ENCODE measurements at regions not wholly inside any gene's neighbourhood (a gene's known extent, or its start where the extent isn't known, plus 50 kb on each side); places are given as distances from the start of the nearest gene placed in this dataset.
A peak's percentile ranks its signal among the peaks of the same experiment; 100 is the strongest.

- no peaks in the 10 kb centered on the region for H3K27me3 Mint-ChIP-seq (ENCODE audit: low read depth)
These were observed 490.0 kb upstream of the TBL1XR1 start for GRCh38 chr3:177687291-177687690.

DNA sequence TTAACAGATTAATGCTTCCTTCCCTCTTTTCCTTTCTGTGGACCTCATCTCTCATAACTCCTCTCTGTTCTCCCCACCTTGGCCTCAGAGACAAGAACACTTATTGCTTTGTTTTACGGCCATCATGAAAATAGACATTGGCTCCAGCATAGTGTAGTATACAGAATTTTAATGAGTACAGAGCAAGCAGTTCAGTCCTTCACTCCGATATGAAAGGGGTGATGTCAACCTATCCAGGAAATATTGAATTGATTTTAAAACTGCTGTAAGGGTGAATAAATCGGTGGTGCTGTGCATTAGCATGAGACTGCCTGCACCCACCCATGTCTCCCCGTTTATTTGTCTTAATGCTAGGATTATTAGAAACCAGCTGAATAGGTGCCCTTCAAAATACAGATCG lies 490.9 kb upstream of the TBL1XR1 start:
- TF ChIP-seq, protein P1, sequence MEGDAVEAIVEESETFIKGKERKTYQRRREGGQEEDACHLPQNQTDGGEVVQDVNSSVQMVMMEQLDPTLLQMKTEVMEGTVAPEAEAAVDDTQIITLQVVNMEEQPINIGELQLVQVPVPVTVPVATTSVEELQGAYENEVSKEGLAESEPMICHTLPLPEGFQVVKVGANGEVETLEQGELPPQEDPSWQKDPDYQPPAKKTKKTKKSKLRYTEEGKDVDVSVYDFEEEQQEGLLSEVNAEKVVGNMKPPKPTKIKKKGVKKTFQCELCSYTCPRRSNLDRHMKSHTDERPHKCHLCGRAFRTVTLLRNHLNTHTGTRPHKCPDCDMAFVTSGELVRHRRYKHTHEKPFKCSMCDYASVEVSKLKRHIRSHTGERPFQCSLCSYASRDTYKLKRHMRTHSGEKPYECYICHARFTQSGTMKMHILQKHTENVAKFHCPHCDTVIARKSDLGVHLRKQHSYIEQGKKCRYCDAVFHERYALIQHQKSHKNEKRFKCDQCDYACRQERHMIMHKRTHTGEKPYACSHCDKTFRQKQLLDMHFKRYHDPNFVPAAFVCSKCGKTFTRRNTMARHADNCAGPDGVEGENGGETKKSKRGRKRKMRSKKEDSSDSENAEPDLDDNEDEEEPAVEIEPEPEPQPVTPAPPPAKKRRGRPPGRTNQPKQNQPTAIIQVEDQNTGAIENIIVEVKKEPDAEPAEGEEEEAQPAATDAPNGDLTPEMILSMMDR (IDR thresholded peaks at IDR 0.05; ENCODE audit: unreplicated experiment in 3 of 3), result no peak
- Mint-ChIP-seq H3K4me3 (no peak overlapping the region), H3K27ac (peak overlapping the region in 1 of 3 experiments; percentile 10), H3K4me1 (no peaks in the 10 kb centered on the region), H3K27me3 (ENCODE audit: low read depth) (no peaks in the 10 kb centered on the region), H3K36me3 (ENCODE audit: low read depth) (no peaks in the 10 kb centered on the region), H3K9me3 (no peaks in the 10 kb centered on the region)

More at GRCh38 chr3:177687291-177687690, 490.0 kb upstream of the TBL1XR1 start:
- no peaks in the 10 kb centered on the region for H3K9me3 Mint-ChIP-seq
- TF ChIP-seq, protein P1 (IDR thresholded peaks at IDR 0.05; ENCODE audit: unreplicated experiment in 3 of 3), result no peak
- peaks cover 7% of the 10 kb centered on the region for H3K4me1 Mint-ChIP-seq
- H3K36me3 Mint-ChIP-seq (ENCODE audit: low read depth), result peaks cover 5% of the 10 kb centered on the region
- no peak overlapping the region for H3K27ac Mint-ChIP-seq
- no peak overlapping the region for H3K4me3 Mint-ChIP-seq

GRCh38 chr3:177689077-177689476 lies 491.8 kb upstream of the TBL1XR1 start:
- Mint-ChIP-seq H3K4me1 (peaks cover 9% of the 10 kb centered on the region), H3K36me3 (ENCODE audit: low read depth) (no peaks in the 10 kb centered on the region), H3K27me3 (ENCODE audit: low read depth) (no peaks in the 10 kb centered on the region), H3K9me3 (no peaks in the 10 kb centered on the region), H3K4me3 (no peak overlapping the region), H3K27ac (no peak overlapping the region)
- TF ChIP-seq, protein P1 (IDR thresholded peaks at IDR 0.05; ENCODE audit: unreplicated experiment in 3 of 3), result no peak

DNA sequence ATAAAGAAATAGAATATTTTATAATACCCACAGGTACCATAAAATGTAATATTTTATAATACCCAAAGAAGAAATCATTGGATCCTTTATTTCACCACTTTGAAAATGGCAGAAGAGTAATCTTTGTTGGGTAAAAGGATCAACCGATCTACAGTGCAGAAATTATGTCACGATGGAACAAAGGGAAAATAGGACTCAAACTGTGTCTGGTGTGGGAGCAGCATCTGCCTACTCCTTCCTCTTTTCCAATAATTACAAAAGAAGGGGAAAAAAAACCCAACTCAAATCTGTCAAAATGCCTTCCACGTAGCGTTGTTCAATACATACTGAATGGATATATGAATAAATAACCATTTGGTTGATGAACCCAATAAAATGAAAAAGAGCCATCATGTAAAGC lies 492.6 kb upstream of the TBL1XR1 start:
- Mint-ChIP-seq H3K27me3 (ENCODE audit: low read depth) (no peaks in the 10 kb centered on the region), H3K4me1 (peaks cover 17% of the 10 kb centered on the region), H3K9me3 (no peaks in the 10 kb centered on the region), H3K27ac (no peak overlapping the region), H3K36me3 (ENCODE audit: low read depth) (no peaks in the 10 kb centered on the region), H3K4me3 (no peak overlapping the region)
- TF ChIP-seq, protein P1 (IDR thresholded peaks at IDR 0.05; ENCODE audit: unreplicated experiment in 3 of 3), result no peak

GRCh38 chr3:177690306-177690705 lies 493.0 kb upstream of the TBL1XR1 start:
- Mint-ChIP-seq H3K27ac (no peak overlapping the region), H3K9me3 (no peaks in the 10 kb centered on the region), H3K4me3 (no peak overlapping the region), H3K27me3 (ENCODE audit: low read depth) (no peaks in the 10 kb centered on the region), H3K4me1 (peaks cover 17% of the 10 kb centered on the region), H3K36me3 (ENCODE audit: low read depth) (no peaks in the 10 kb centered on the region)
- TF ChIP-seq, protein P1 (IDR thresholded peaks at IDR 0.05; ENCODE audit: unreplicated experiment in 3 of 3), result no peak

DNA sequence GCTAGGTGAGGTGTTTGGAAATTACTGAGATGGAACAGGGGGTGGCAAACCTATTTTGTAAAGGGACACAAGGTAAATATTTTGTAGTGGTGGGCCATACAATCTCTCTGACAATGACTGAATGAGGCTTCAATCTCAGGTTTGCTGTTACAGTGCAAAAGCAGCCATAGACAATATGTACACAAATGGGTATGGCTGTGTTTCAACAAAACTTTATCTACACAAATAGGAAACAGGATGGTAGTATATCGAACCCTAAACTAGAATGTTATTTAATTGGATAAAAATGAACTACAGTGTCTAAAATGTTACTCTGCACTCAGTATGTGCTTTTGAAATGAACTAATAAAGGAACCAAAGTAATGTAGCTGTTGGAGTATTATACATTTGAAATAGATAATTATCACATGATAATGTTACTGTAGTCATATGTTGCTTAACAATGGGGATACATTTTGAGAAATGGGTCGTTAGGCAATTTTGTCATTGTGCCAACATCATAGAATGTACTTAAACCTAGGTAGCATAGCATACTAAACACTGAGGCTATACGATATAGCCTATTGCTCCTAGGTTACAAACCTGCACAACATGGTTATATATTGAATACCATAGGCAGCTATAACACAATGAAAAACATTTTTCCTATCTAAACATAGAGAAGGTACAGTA lies 495.2 kb upstream of the TBL1XR1 start:
- Mint-ChIP-seq H3K27ac (no peak overlapping the region), H3K4me1 (peaks cover 17% of the 10 kb centered on the region), H3K4me3 (no peak overlapping the region), H3K27me3 (ENCODE audit: low read depth) (no peaks in the 10 kb centered on the region), H3K9me3 (no peaks in the 10 kb centered on the region), H3K36me3 (ENCODE audit: low read depth) (no peaks in the 10 kb centered on the region)
- TF ChIP-seq, protein P1 (IDR thresholded peaks at IDR 0.05; ENCODE audit: unreplicated experiment in 3 of 3), result no peak

Measured in nephron (organoid).